Suppressor macrophage treated with lipopolysaccharide for 1 hour (primary cell): ENCODE measurements at regions not wholly inside any gene's neighbourhood (a gene's known extent, or its start where the extent isn't known, plus 50 kb on each side); places are given as distances from the start of the nearest gene placed in this dataset.

Experiments used
- DNase-seq, 3 donors: peaks; one replicate each; pipeline ENCODE4 v3.0.0-alpha.2; 2020 to 2022

- no peak for DNase-seq
Measured at GRCh38 chr19:28026636-28027035, 1186.3 kb downstream of the UQCRFS1 start.

- no peak for DNase-seq
Measured at GRCh38 chr19:28024920-28025319, 1188.0 kb downstream of the UQCRFS1 start.

- no peak for DNase-seq
Measured at GRCh38 chr19:28023064-28023463, 1189.9 kb downstream of the UQCRFS1 start.

- DNase-seq: no peak
Measured at GRCh38 chr19:28022506-28022905, 1190.4 kb downstream of the UQCRFS1 start.

GRCh38 chr19:28021259-28022185, 1191.4 kb downstream of the UQCRFS1 start:
- DNase-seq: no peak

GRCh38 chr19:28020619-28021258, 1192.2 kb downstream of the UQCRFS1 start:
- DNase-seq: no peak

- DNase-seq: no peak
Measured at GRCh38 chr19:28019901-28020300, 1193.0 kb downstream of the UQCRFS1 start.

GRCh38 chr19:28019371-28019770, 1193.6 kb downstream of the UQCRFS1 start:
- no peak for DNase-seq

GRCh38 chr19:28018499-28018898, 1194.5 kb downstream of the UQCRFS1 start:
- DNase-seq: no peak

- no peak for DNase-seq
Measured at GRCh38 chr19:28014615-28015405, 1198.1 kb downstream of the UQCRFS1 start.

GRCh38 chr19:28012361-28012760, 1200.6 kb downstream of the UQCRFS1 start:
- DNase-seq: no peak

- DNase-seq: no peak
Measured at GRCh38 chr19:28010656-28011055, 1202.3 kb downstream of the UQCRFS1 start.

- DNase-seq: no peak
Measured at GRCh38 chr19:28009696-28010095, 1203.3 kb downstream of the UQCRFS1 start.

- no peak for DNase-seq
Measured at GRCh38 chr19:28008695-28009094, 1204.3 kb downstream of the UQCRFS1 start.

GRCh38 chr19:28003543-28003942, 1209.4 kb downstream of the UQCRFS1 start:
- DNase-seq: no peak

- DNase-seq: no peak
Measured at GRCh38 chr19:27997069-27997468, 1215.9 kb downstream of the UQCRFS1 start.

GRCh38 chr19:27993619-27994570, 1219.1 kb downstream of the UQCRFS1 start:
- DNase-seq: no peak

- DNase-seq: no peak
Measured at GRCh38 chr19:27986299-27986698, 1226.7 kb downstream of the UQCRFS1 start.

GRCh38 chr19:27975419-27976005, 1237.4 kb downstream of the UQCRFS1 start:
- DNase-seq: no peak

- peak in 1 of 3 donors; percentile 0 for DNase-seq
Measured at GRCh38 chr19:27974082-27974513, 1238.9 kb downstream of the UQCRFS1 start.

- DNase-seq: no peak
Measured at GRCh38 chr19:27972291-27973040, 1240.5 kb downstream of the UQCRFS1 start.
